ENCODE measurements at regions not wholly inside any gene's neighbourhood (a gene's known extent, or its start where the extent isn't known, plus 50 kb on each side); places are given as distances from the start of the nearest gene placed in this dataset.
"Not testable (repeated sequence)": the region's sequence is repeated elsewhere in the genome, so short reads cannot be mapped to it uniquely, and the experiment has no call there.

DNA sequence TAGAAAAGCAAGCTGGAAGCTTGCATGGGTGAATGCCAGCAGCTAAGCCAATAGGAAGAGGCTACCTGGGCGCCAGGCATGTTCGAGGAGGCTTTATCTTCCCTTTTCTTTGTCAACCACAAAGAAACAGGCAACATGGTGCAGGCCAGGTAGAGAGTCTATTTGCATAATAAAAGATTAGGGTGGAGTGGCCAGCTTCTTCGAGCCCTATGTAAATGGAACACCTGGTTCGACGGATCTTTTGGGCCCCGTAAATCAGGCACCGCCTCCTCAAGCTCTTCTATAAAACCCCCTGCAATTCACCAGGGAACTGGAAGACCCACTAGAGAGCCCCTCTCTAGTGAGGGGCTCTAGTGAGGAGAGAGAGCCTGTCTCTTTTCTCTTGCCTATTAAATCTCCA is 1106.2 kb upstream of the CELF2 start:
- DNase-seq: no peak

GRCh38 chr10:9913876-9914514 is 1103.7 kb upstream of the CELF2 start:
- DNase-seq: no peak

DNA sequence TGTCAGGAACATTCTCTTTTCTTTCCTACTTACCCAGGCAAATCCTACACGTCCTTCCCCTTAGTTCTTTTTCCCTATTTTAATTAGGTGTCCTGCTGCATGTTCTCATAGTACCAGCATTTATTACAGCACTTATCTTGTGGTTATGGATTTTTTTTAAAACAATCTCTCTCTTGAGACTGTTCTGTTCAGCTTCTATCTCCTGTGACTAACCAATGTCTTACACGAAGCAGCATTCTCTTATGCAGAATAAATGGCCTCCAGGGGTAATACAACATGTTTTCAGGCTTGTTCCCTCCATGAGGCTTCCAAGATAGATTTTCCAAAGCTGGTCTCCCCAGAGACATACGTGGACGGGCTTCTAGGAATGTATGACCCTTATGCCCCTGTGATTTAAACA is 1096.1 kb upstream of the CELF2 start:
- DNase-seq: no peak

DNA sequence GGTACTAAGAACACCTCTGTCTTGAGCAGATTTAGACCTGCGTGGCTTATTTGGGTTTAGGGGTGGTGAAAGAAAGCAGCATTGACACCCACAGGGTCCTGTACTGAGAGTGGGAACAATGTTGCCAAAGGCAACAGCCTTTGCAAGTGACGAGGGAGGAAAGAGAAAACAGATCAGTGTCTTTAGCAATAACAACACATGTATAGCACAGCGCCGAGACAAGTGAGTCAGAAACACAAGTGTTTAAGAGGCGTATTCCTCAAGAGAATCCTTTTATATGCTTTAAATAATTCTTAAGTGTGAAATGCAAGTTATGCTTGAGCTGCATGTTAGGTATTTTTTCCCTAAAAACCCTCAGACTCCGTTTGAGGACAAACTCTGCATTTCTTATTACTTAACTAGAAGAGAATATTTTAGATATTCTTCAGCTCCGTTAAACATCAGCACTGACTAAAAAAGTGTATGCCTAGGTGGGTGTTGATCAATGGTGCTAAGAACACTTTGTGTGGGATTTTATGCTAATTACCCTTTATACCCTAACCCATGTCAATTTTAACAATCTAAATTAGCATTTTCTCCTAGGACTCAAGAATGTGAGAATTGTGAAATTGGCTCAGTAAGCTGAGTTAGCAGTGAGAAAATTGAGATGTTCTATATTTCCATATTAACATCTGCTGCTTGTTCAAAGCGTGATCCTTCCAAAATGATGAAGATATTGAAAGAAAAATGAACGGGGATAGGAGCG is 1095.4 kb upstream of the CELF2 start:
- DNase-seq: no peak

- no peak for DNase-seq
Measured at GRCh38 chr10:9926003-9926402, 1091.7 kb upstream of the CELF2 start.

DNA sequence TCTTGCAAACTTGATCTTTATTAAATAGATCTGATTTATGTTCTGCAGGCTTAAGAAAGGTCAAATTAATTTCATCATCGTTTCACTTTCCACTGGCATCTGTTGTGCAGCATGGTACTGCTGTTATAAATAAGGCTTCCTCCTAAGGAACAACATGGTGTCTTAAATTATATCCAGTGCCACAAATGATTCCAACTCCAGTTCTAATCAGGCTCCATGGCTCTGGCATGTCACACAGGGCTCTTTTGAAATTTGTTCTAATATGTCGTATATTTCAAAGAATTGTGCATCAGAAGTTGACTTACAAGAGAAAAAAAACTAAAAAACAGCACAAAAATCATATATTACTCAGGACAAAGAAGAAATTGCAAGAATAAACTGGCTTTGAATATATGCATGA is 1090.8 kb upstream of the CELF2 start:
- DNase-seq: no peak

- no peak for DNase-seq
Measured at GRCh38 chr10:9939716-9940115, 1078.0 kb upstream of the CELF2 start.

GRCh38 chr10:9944690-9945089 is 1073.0 kb upstream of the CELF2 start:
- no peak for DNase-seq

GRCh38 chr10:9950070-9950469 is 1067.6 kb upstream of the CELF2 start:
- DNase-seq: no peak

- DNase-seq: no peak
Measured at GRCh38 chr10:9951481-9952257, 1066.0 kb upstream of the CELF2 start.

GRCh38 chr10:9957351-9957750 is 1060.3 kb upstream of the CELF2 start:
- DNase-seq: no peak

- not testable (repeated sequence) for DNase-seq
Measured at GRCh38 chr10:9957876-9958275, 1059.8 kb upstream of the CELF2 start.

- DNase-seq: peak; percentile 16
Measured at GRCh38 chr10:9965341-9965740, 1052.3 kb upstream of the CELF2 start.

DNA sequence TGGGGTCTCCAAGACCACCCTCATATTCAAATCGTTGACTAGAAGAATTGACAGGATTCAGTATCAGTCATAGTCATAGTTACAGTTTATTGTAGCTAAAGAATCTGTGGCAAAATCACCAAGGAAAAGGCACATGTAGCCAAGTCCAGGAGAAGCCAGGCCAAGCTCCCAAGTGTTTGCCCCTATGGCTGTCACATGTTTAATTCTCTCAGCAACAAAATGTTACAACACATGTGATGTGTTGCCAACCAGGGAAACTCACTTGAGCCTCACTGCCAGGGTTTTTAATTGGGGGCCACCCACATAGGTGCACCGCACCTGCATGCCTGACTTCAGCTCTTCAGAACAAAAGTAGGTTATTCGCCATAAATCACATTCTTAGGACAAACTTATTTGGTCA is 1030.9 kb upstream of the CELF2 start:
- DNase-seq: no peak

GRCh38 chr10:9987197-9987596 is 1030.5 kb upstream of the CELF2 start:
- DNase-seq: no peak

DNA sequence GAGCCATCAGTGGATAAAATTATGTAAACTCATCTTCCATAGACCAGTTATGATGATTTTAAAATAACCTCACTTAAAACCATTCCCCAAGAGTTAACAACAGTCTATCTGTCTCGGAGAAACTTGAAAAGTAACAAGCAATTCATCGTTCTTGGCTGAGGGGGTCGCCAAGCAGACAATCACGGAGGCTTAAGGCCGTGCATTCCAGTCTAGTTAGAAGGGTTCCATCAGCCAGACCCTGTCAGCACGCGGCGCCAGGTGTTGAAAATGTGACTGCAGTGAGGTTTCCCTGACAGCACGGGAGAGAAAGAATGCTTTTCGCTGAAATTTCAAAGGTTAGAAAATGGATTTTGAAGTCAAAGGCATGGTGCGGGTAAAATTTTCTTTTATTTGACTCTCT is 1025.0 kb upstream of the CELF2 start:
- DNase-seq: no peak

- DNase-seq: no peak
Measured at GRCh38 chr10:9994131-9994530, 1023.5 kb upstream of the CELF2 start.

DNA sequence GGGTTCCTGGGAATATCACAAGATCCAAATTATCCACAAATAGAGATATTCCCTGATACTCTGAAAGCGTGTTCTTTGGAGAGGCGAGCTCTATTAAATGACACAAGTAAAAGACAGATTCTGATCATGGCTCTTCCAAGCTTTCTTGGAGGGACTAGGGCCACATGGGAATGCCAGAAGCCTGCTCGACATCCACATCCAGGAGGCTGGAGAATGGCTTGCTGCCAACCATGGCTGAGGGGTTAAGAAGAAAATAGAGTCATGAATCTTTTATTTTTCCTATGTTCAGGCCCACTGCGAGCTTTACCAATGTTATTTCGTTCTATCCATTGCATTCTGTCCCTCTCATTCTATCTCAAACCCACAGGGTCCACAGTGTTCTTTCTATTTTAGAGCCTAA is 1018.0 kb upstream of the CELF2 start:
- no peak for DNase-seq

DNA sequence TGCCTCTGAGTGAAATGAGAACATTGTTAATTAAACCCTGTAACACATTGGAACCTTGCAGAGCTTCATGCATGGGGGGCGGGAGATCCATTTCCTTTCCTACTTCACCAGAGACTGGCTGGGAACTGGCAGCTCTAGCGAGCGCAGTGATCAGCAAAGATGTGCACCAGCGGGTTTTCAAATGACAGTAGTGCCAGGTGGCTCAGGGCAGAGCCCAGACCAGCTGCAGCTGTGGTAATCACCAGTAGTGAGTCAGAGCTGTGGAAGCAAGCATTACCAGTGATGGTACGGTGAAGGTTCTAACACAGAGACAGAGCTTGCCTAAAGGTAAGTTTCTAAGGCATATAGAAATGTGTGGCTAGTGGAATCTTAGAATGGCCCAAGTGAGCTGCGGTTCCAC is 1009.7 kb upstream of the CELF2 start:
- DNase-seq: peak; percentile 92

GRCh38 chr10:10010397-10010796 is 1007.3 kb upstream of the CELF2 start:
- no peak for DNase-seq

GRCh38 chr10:10014846-10015245 is 1002.8 kb upstream of the CELF2 start:
- no peak for DNase-seq

DNA sequence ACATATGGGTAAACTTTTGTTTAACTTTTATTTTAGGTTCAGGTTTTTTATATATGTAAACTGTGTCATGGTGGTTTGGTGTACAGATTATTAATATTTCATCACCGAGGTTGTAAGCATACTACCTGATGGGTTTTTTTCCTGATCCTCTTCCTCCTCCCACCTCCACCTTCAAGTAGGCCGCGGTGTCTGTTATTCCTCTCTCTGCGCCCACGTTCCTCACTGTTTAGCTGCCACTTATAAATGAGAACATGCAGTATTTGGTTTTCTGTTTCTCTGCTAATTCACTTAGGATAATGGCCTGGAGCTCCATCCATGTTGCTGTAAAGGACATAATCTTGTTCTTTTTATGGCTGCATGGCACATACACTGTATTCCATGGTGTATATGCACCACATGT is 1000.0 kb upstream of the CELF2 start:
- no peak for DNase-seq

GRCh38 chr10:10020945-10021344 is 996.7 kb upstream of the CELF2 start:
- peak; percentile 97 for DNase-seq

GRCh38 chr10:10032991-10033390 is 984.7 kb upstream of the CELF2 start:
- DNase-seq: no peak

All from DMS53 (cell line).